Transverse colon (tissue), 4 donors: ENCODE measurements at regions not wholly inside any gene's neighbourhood (a gene's known extent, or its start where the extent isn't known, plus 50 kb on each side); places are given as distances from the start of the nearest gene placed in this dataset.

Experiments
- DNase-seq: peaks from one replicate; pipeline ENCODE4 v3.0.0-alpha.2; 2019
- H3K27ac ChIP-seq, 4 donors: fragments of 200-600 bp; sonication (generic); 2 replicates each; pipeline ENCODE4 v1.5.1; 2016 to 2018; ENCODE audit warnings: inconsistent platforms in 4 of 4
- H3K27me3 ChIP-seq: fragments of 200-600 bp; sonication (generic); 2 replicates; pipeline ENCODE4 v1.5.1; 2017; ENCODE audit warnings: inconsistent platforms
- H3K36me3 ChIP-seq, 4 donors: fragments of 200-600 bp; sonication (generic); 2 replicates each; pipeline ENCODE4 v1.5.1; 2017 to 2019; ENCODE audit warnings: inconsistent platforms in 4 of 4
- H3K4me1 ChIP-seq, 4 donors: fragments of 200-600 bp; sonication (generic); 2 replicates each; pipeline ENCODE4 v1.5.1; 2017 to 2020; ENCODE audit warnings: inconsistent platforms in 4 of 4
- H3K4me3 ChIP-seq, 4 donors: fragments of 200-600 bp; sonication (generic); 1 replicate in 1 of 4; 2 replicates in 3 of 4; pipeline versions ENCODE4 v1.5.1 to v1.6.1; 2017 to 2019; ENCODE audit warnings: inconsistent platforms in 4 of 4
- H3K9me3 ChIP-seq, 2 donors: fragments of 200-600 bp; sonication (generic); 2 replicates each; pipeline ENCODE4 v1.5.1; 2017 to 2019; ENCODE audit warnings: inconsistent platforms in 2 of 2
- CTCF ChIP-seq, 5 experiments: fragments of 200-600 bp in 3 of 5; fragments of 450-650 bp in 2 of 5; sonication (generic) in 3 of 5; IDR thresholded peaks; 1 replicate in 2 of 5; 2 replicates in 3 of 5; pipeline ENCODE4 v1.5.1; 2016 to 2017; ENCODE audit warnings: antibody characterized with exemption in 5 of 5, inconsistent platforms in 3 of 5, mild to moderate bottlenecking in 2 of 5, moderate library complexity in 1 of 5
- EP300 ChIP-seq: sonication (generic); formaldehyde crosslinking; IDR thresholded peaks from one replicate; pipeline ENCODE4 v1.6.1; 2017; ENCODE audit warnings: antibody characterized with exemption, low read depth
- POLR2A ChIP-seq: fragments of 450-650 bp; IDR thresholded peaks from one replicate; pipeline ENCODE4 v1.6.1; 2016; ENCODE audit warnings: antibody characterized with exemption, mild to moderate bottlenecking, moderate library complexity
- POLR2AphosphoS5 ChIP-seq, 3 donors: sonication (generic); formaldehyde crosslinking; IDR thresholded peaks; one replicate each; pipeline ENCODE4 v1.6.1; 2016; ENCODE audit warnings: antibody characterized with exemption in 3 of 3
- WGBS, 2 donors: methylation state at CpG; one replicate each; pipeline ENCODE4 v1.1.5; 2018; ENCODE audit warnings: low coverage in 1 of 2; 5-methylcytosine and 5-hydroxymethylcytosine counted together
- in situ Hi-C, 4 donors: fragments of 200-750 bp; cut with MboI; loops; one replicate each; pipeline versions ENCODE4 v1.15.0 to v1.15.1; 2017; ENCODE audit warnings: low sequenced_read_pairs in 3 of 4, low pct_ligation_motif_present in 1 of 4, low pct_unique_long_range_greater_than_20kb in 1 of 4
- intact Hi-C: fragments of 100-400 bp; cut with DNase I; formaldehyde crosslinking; loops from one replicate; pipeline ENCODE4 v1.15.1; 2023; ENCODE audit warnings: low total_unique reads

- in situ Hi-C loops (no loop called here), intact Hi-C loops (no loop called here)
- Histone ChIP-seq H3K4me3 (no peak overlapping the region), H3K27ac (no peak overlapping the region), H3K36me3 (no peaks in the 10 kb centered on the region), H3K27me3 (no peaks in the 10 kb centered on the region), H3K9me3 (no peaks in the 10 kb centered on the region), H3K4me1 (no peaks in the 10 kb centered on the region)
- TF ChIP-seq CTCF (IDR thresholded peaks at IDR 0.05), result peak in 1 of 5 experiments; percentile 15
- TF ChIP-seq POLR2A, result no peak
- no peak for TF ChIP-seq POLR2AphosphoS5 (IDR thresholded peaks at IDR 0.05)
- TF ChIP-seq EP300, result no peak
- no peak for DNase-seq
These were observed 109.6 kb upstream of the FXR1 start for GRCh38 chr3:180802837-180803236.

- DNase-seq, result no peak
- intact Hi-C loops, result no loop called here
- Histone ChIP-seq H3K4me3 (no peak overlapping the region), H3K27ac (no peak overlapping the region), H3K27me3 (no peaks in the 10 kb centered on the region), H3K4me1 (no peaks in the 10 kb centered on the region), H3K9me3 (no peaks in the 10 kb centered on the region), H3K36me3 (no peaks in the 10 kb centered on the region)
- TF ChIP-seq CTCF (IDR thresholded peaks at IDR 0.05) (peak in 1 of 5 experiments; percentile 6), POLR2A (no peak)
- WGBS, 2 donors, result 39 to 49% methylated on average over 6 of the region's 6 CpGs
- in situ Hi-C loops, result no loop called here
These were observed 107.6 kb upstream of the FXR1 start for GRCh38 chr3:180804916-180805315.

DNA sequence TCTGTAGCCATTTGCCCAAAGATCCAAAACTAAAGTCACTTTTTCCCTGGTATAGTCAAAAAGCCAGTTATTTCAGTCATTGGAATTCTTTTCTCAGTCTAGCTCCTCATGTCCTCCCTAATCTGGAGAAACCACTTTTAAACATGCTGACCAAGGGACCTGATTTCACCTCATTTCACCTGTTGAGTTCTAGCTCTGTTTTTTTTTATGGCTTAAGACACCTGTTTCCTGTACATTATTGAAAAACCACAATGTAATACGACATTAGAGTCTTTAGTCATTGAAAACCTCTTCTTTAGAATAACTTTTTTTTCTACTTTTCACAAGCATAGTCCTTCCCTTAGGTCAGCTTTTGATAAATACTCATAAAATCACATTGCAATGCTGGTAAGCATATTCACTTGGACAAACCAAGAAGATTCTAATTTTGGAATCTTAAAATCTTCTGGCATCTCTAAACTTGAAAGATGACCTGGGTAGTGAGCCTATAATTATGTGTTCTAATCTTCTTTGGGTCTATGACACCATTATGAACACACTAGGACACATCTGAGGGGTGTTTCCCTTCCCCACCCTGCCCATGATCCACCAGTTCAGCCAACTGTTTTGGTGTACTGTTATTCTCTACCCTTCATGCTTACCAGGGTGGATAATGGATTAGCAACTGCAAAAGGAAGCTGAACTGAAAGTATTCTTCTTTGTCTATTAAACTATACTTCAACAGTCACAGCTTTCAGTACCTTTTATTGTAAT, 103.5 kb upstream of the FXR1 start:
- Histone ChIP-seq H3K4me1 (no peaks in the 10 kb centered on the region), H3K27me3 (no peaks in the 10 kb centered on the region), H3K36me3 (no peaks in the 10 kb centered on the region), H3K9me3 (no peaks in the 10 kb centered on the region), H3K4me3 (no peak overlapping the region), H3K27ac (no peak overlapping the region)
- TF ChIP-seq CTCF (IDR thresholded peaks at IDR 0.05) (no peak), POLR2AphosphoS5 (IDR thresholded peaks at IDR 0.05) (no peak), EP300 (no peak), POLR2A (no peak)
- in situ Hi-C loops (no loop called here), intact Hi-C loops (no loop called here)
- WGBS, 2 donors, result 8 to 19% methylated on average over 1 of the region's 1 CpG
- no peak for DNase-seq

- WGBS, 2 donors, result 88 to 90% methylated on average over 2 to 15 of the region's 15 CpGs
- Histone ChIP-seq H3K27me3 (no peaks in the 10 kb centered on the region), H3K4me1 (no peaks in the 10 kb centered on the region), H3K27ac (no peak overlapping the region), H3K36me3 (no peaks in the 10 kb centered on the region), H3K9me3 (no peaks in the 10 kb centered on the region), H3K4me3 (no peak overlapping the region)
- DNase-seq, result no peak
- intact Hi-C loops (no loop called here), in situ Hi-C loops (no loop called here)
- no peak for TF ChIP-seq EP300
- no peak for TF ChIP-seq POLR2AphosphoS5 (IDR thresholded peaks at IDR 0.05)
- TF ChIP-seq POLR2A, result no peak
These were observed 92.1 kb upstream of the FXR1 start for GRCh38 chr3:180820400-180820799.

DNA sequence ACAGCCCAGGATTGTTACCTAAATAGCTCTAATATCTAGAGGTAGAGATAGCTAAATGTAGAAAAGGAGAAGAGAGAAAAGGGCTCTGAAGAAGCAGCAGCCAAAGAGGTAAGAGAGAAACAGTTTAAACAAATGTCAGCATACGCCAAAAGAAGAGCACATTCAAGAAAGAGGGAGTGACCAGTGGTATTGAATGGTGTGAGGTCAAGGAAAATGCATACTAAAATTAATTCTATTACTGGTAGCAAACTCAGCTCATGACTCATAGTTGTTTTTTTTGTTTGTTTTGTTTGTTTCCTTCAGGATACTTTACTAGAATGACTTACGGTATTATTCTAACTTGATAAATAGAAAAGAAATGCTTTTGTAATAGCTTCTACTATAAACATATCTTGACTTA, 86.5 kb upstream of the FXR1 start:
- 66 to 79% methylated on average over 2 of the region's 2 CpGs for WGBS, 2 donors
- H3K9me3 ChIP-seq, result no peaks in the 10 kb centered on the region
- intact Hi-C loops, result no loop called here
- in situ Hi-C loops, result no loop called here
- no peak overlapping the region for H3K27ac ChIP-seq
- H3K27me3 ChIP-seq, result no peaks in the 10 kb centered on the region
- no peaks in the 10 kb centered on the region for H3K36me3 ChIP-seq
- no peaks in the 10 kb centered on the region for H3K4me1 ChIP-seq
- no peak overlapping the region for H3K4me3 ChIP-seq
- no peak for DNase-seq
- TF ChIP-seq EP300 (no peak), CTCF (IDR thresholded peaks at IDR 0.05) (no peak), POLR2AphosphoS5 (IDR thresholded peaks at IDR 0.05) (no peak), POLR2A (no peak)
